Liver (tissue), 8 donors: ENCODE measurements at regions not wholly inside any gene's neighbourhood (a gene's known extent, or its start where the extent isn't known, plus 50 kb on each side); places are given as distances from the start of the nearest gene placed in this dataset.

Experiments
- DNase-seq: peaks from one replicate; pipeline ENCODE4 v3.0.0-alpha.2; 2017; ENCODE audit warnings: low spot score
- H3K27ac ChIP-seq, 2 donors: one replicate each; pipeline ENCODE4 v1.7.0; 2013; ENCODE audit warnings: inconsistent platforms in 2 of 2, low read length in 2 of 2, control low read depth in 1 of 2, low read depth in 1 of 2, mild to moderate bottlenecking in 1 of 2
- H3K27me3 ChIP-seq, 4 donors: one replicate each; pipeline versions ENCODE4 v1.6.1 to v1.7.0; 2013; ENCODE audit warnings: low read length in 3 of 4, inconsistent platforms in 1 of 4, mild to moderate bottlenecking in 1 of 4, moderate library complexity in 1 of 4; ENCODE audit not compliant: control insufficient read depth in 4 of 4, insufficient read depth in 4 of 4
- H3K36me3 ChIP-seq, 4 donors: one replicate each; pipeline versions ENCODE4 v1.6.1 to v1.7.0; 2013; ENCODE audit warnings: low read length in 3 of 4, mild to moderate bottlenecking in 3 of 4, low read depth in 1 of 4, moderate library complexity in 1 of 4; ENCODE audit not compliant: control insufficient read depth in 4 of 4, insufficient read depth in 3 of 4
- H3K4me1 ChIP-seq, 4 donors: one replicate each; pipeline versions ENCODE4 v1.6.1 to v1.7.0; 2013; ENCODE audit warnings: low read length in 3 of 4, mild to moderate bottlenecking in 3 of 4, moderate library complexity in 1 of 4; ENCODE audit not compliant: control insufficient read depth in 4 of 4, insufficient read depth in 4 of 4
- H3K4me3 ChIP-seq, 3 donors: one replicate each; pipeline versions ENCODE4 v1.6.1 to v1.7.0; 2013; ENCODE audit warnings: low read length in 3 of 3, control low read depth in 1 of 3, low read depth in 1 of 3, mild to moderate bottlenecking in 1 of 3
- H3K9ac ChIP-seq, 2 donors: one replicate each; pipeline ENCODE4 v1.7.0; 2013; ENCODE audit warnings: low read length in 2 of 2, mild to moderate bottlenecking in 2 of 2, moderate library complexity in 2 of 2, control low read depth in 1 of 2, low read depth in 1 of 2
- H3K9me3 ChIP-seq, 4 donors: one replicate each; pipeline versions ENCODE4 v1.6.1 to v1.7.0; 2013; ENCODE audit warnings: low read length in 3 of 4; ENCODE audit not compliant: control insufficient read depth in 4 of 4
- EGR1 ChIP-seq, 2 donors: IDR thresholded peaks; 2 replicates each; pipeline ENCODE4 v1.6.1; 2016 to 2018; ENCODE audit warnings: antibody characterized with exemption in 2 of 2, low read depth in 2 of 2
- FOXA1 ChIP-seq: IDR thresholded peaks from 2 replicates; pipeline ENCODE4 v1.6.1; 2016; ENCODE audit warnings: antibody characterized with exemption
- GABPA ChIP-seq, 2 donors: IDR thresholded peaks in 1 of 2; conservative IDR thresholded peaks in 1 of 2; 2 replicates each; pipeline ENCODE4 v1.6.1; 2016; ENCODE audit warnings: antibody characterized with exemption in 2 of 2, mild to moderate bottlenecking in 1 of 2, moderate library complexity in 1 of 2
- HNF4G ChIP-seq: IDR thresholded peaks from 2 replicates; pipeline ENCODE4 v1.6.1; 2016; ENCODE audit warnings: antibody characterized with exemption
- JUND ChIP-seq, 2 donors: IDR thresholded peaks; 2 replicates each; pipeline ENCODE4 v1.6.1; 2016; ENCODE audit warnings: antibody characterized with exemption in 2 of 2
- NR2F2 ChIP-seq: IDR thresholded peaks from 2 replicates; pipeline ENCODE4 v1.6.1; 2016; ENCODE audit warnings: antibody characterized with exemption
- RAD21 ChIP-seq, 2 donors: IDR thresholded peaks; 2 replicates each; pipeline ENCODE4 v1.6.1; 2016; ENCODE audit warnings: antibody characterized with exemption in 2 of 2, mild to moderate bottlenecking in 2 of 2
- RXRA ChIP-seq, 2 donors: IDR thresholded peaks; 2 replicates each; pipeline ENCODE4 v1.6.1; 2017 to 2018; ENCODE audit warnings: antibody characterized with exemption in 2 of 2, mild to moderate bottlenecking in 1 of 2
- TAF1 ChIP-seq: conservative IDR thresholded peaks from 2 replicates; pipeline ENCODE4 v1.6.1; 2016; ENCODE audit warnings: antibody characterized with exemption, mild to moderate bottlenecking
- YY1 ChIP-seq: IDR thresholded peaks from 2 replicates; pipeline ENCODE4 v1.6.1; 2016; ENCODE audit warnings: antibody characterized with exemption, mild to moderate bottlenecking
- WGBS: extraction: QIAGEN DNeasy Blood & Tissue Kit; methylation state at CpG from one replicate; pipeline ENCODE4 v1.1.7; 2013; 5-methylcytosine and 5-hydroxymethylcytosine counted together
- TF ChIP-seq, protein P1 (sequence below): fragments of 150-350 bp; IDR thresholded peaks from 2 replicates; pipeline ENCODE4 v1.5.1; 2017; ENCODE audit warnings: improper control_type of control experiment, low read depth, low read length; ENCODE audit not compliant: missing input control
- TF ChIP-seq, protein P2 (sequence below): IDR thresholded peaks from 2 replicates; pipeline ENCODE4 v1.6.1; 2016; ENCODE audit warnings: antibody characterized with exemption
- TF ChIP-seq, protein P3 (sequence below): IDR thresholded peaks from 2 replicates; pipeline ENCODE4 v1.6.1; 2016; ENCODE audit warnings: antibody characterized with exemption, mild to moderate bottlenecking
- TF ChIP-seq, protein P4 (sequence below): IDR thresholded peaks from 2 replicates; pipeline ENCODE4 v1.6.1; 2016; ENCODE audit warnings: antibody characterized with exemption
- donor health status: healthy.
- donor health status: healthy.
- donor health status: healthy.
- donor health status: healthy.
- donor health status: healthy.

DNA sequence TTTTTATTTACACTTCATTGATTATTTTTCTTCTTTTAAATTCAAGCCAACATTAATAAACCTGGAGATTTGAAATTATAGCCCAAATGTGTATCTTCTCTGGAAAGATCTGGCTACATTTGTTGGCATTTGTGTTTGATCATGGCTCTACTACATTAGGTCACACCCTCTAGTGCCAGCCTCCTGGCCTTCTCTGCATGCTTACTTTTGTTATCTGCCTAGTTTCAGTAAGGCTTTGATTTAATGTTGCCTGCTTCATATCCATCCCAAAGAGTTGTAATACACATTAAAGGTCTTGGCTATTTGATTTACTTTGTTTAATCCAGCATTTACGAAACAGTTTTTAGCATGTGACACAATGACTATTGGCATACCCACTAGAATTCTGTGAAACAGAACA lies 224.5 kb downstream of the TRAM1L1 start:
- 71% methylated on average over 1 of the region's 1 CpG for WGBS
- Histone ChIP-seq H3K9me3 (no peaks in the 10 kb centered on the region), H3K4me1 (peaks cover 0 to 3% (median 3%) of the 10 kb centered on the region in 4 donors), H3K27ac (no peak overlapping the region), H3K4me3 (no peak overlapping the region), H3K9ac (no peak overlapping the region), H3K36me3 (no peaks in the 10 kb centered on the region), H3K27me3 (no peaks in the 10 kb centered on the region)
- TF ChIP-seq, protein P1, sequence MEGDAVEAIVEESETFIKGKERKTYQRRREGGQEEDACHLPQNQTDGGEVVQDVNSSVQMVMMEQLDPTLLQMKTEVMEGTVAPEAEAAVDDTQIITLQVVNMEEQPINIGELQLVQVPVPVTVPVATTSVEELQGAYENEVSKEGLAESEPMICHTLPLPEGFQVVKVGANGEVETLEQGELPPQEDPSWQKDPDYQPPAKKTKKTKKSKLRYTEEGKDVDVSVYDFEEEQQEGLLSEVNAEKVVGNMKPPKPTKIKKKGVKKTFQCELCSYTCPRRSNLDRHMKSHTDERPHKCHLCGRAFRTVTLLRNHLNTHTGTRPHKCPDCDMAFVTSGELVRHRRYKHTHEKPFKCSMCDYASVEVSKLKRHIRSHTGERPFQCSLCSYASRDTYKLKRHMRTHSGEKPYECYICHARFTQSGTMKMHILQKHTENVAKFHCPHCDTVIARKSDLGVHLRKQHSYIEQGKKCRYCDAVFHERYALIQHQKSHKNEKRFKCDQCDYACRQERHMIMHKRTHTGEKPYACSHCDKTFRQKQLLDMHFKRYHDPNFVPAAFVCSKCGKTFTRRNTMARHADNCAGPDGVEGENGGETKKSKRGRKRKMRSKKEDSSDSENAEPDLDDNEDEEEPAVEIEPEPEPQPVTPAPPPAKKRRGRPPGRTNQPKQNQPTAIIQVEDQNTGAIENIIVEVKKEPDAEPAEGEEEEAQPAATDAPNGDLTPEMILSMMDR, result no peak
- no peak for TF ChIP-seq JUND (IDR thresholded peaks at IDR 0.05)
- DNase-seq, result no peak

DNA sequence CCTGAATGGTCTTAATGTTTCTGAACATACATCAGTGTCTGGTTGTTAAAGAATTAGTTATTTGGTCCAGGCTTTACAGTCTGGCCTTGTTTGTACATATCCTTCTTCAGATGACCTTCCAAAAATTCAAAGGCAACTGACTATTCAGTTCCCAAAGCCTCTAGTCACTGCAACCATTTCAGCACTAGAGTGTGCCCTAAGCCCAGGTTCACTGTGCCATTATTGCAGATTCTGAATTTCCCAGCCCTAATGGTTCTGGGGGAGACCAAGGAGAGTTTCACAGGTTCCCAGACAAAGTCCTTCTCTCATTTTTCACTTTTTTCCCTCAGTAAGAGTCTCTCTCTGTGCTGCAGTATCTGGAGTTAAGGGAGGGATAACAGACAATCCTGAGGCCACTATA lies 235.8 kb downstream of the TRAM1L1 start:
- no peaks in the 10 kb centered on the region for H3K4me1 ChIP-seq
- no peak for DNase-seq
- no peak overlapping the region for H3K27ac ChIP-seq
- no peaks in the 10 kb centered on the region for H3K36me3 ChIP-seq
- no peak overlapping the region for H3K9ac ChIP-seq
- TF ChIP-seq, protein P2, sequence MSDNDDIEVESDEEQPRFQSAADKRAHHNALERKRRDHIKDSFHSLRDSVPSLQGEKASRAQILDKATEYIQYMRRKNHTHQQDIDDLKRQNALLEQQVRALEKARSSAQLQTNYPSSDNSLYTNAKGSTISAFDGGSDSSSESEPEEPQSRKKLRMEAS, result no peak
- TF ChIP-seq NR2F2 (no peak), RXRA (IDR thresholded peaks at IDR 0.05) (no peak), TAF1 (no peak), RAD21 (IDR thresholded peaks at IDR 0.05) (peak; percentile 78 to 82), HNF4G (no peak), EGR1 (IDR thresholded peaks at IDR 0.05; ENCODE audit: low read depth in 2 of 2) (no peak), YY1 (no peak), GABPA (IDR thresholded peaks at IDR 0.05 in 1 of 2, conservative IDR thresholded peaks at IDR 0.05 in 1 of 2) (no peak), FOXA1 (no peak), JUND (IDR thresholded peaks at IDR 0.05) (no peak)
- TF ChIP-seq, protein P3, sequence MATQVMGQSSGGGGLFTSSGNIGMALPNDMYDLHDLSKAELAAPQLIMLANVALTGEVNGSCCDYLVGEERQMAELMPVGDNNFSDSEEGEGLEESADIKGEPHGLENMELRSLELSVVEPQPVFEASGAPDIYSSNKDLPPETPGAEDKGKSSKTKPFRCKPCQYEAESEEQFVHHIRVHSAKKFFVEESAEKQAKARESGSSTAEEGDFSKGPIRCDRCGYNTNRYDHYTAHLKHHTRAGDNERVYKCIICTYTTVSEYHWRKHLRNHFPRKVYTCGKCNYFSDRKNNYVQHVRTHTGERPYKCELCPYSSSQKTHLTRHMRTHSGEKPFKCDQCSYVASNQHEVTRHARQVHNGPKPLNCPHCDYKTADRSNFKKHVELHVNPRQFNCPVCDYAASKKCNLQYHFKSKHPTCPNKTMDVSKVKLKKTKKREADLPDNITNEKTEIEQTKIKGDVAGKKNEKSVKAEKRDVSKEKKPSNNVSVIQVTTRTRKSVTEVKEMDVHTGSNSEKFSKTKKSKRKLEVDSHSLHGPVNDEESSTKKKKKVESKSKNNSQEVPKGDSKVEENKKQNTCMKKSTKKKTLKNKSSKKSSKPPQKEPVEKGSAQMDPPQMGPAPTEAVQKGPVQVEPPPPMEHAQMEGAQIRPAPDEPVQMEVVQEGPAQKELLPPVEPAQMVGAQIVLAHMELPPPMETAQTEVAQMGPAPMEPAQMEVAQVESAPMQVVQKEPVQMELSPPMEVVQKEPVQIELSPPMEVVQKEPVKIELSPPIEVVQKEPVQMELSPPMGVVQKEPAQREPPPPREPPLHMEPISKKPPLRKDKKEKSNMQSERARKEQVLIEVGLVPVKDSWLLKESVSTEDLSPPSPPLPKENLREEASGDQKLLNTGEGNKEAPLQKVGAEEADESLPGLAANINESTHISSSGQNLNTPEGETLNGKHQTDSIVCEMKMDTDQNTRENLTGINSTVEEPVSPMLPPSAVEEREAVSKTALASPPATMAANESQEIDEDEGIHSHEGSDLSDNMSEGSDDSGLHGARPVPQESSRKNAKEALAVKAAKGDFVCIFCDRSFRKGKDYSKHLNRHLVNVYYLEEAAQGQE, result no peak
- TF ChIP-seq, protein P1, result peak; percentile 46
- TF ChIP-seq, protein P4, sequence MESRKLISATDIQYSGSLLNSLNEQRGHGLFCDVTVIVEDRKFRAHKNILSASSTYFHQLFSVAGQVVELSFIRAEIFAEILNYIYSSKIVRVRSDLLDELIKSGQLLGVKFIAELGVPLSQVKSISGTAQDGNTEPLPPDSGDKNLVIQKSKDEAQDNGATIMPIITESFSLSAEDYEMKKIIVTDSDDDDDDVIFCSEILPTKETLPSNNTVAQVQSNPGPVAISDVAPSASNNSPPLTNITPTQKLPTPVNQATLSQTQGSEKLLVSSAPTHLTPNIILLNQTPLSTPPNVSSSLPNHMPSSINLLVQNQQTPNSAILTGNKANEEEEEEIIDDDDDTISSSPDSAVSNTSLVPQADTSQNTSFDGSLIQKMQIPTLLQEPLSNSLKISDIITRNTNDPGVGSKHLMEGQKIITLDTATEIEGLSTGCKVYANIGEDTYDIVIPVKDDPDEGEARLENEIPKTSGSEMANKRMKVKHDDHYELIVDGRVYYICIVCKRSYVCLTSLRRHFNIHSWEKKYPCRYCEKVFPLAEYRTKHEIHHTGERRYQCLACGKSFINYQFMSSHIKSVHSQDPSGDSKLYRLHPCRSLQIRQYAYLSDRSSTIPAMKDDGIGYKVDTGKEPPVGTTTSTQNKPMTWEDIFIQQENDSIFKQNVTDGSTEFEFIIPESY, result no peak
- H3K4me3 ChIP-seq, result no peak overlapping the region
- H3K27me3 ChIP-seq, result no peaks in the 10 kb centered on the region
- no peaks in the 10 kb centered on the region for H3K9me3 ChIP-seq
